HG02759 (cell line): ENCODE measurements at regions not wholly inside any gene's neighbourhood (a gene's known extent, or its start where the extent isn't known, plus 50 kb on each side); places are given as distances from the start of the nearest gene placed in this dataset.

Experiments used
- ATAC-seq: cut with Tn5 transposase; IDR thresholded peaks from one replicate; pipeline ENCODE4 v1.9.1; 2021; ENCODE audit warnings: mild to moderate bottlenecking, moderate library complexity; ENCODE audit not compliant: unreplicated experiment

GRCh38 chr15:37679627-37680026 is 254.8 kb upstream of the TMCO5A start:
- no peak for ATAC-seq

DNA sequence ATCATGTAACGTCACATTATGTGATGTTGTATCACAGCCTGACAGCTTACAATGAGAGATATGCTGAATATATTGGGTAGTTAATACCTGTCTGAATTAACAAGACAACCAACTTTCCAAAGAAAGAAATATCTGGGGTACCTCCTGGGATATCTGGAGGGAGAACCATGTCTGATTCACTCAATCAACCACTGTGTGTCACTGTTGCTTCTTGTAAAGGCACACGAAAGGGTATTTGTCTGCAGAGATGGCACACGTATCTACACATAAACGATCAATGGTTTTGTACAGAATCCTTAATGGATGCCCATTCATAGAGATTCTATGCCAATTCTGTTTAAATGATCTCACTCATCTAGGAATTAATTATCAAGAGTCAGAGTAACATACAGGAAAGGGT is 252.1 kb upstream of the TMCO5A start:
- no peak for ATAC-seq

DNA sequence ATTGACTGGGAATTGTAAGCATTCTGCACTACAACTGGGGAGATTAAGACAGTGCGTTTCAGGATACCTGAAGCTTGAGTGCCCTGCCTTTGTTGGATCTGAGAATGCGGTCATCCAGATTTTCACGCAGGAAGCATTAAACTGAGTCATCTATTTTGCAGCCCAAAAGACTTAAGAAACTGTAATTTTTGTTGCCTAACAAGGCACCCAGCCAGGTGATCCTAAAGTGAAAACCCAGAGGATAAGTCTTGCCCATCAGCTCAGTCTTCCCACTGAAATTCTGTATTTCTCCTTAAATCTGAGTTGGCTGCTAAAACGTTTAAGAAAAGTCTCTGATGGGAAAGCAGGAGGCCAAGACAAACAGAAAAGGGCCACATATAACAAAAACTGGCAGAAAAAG is 242.5 kb upstream of the TMCO5A start:
- no peak for ATAC-seq

DNA sequence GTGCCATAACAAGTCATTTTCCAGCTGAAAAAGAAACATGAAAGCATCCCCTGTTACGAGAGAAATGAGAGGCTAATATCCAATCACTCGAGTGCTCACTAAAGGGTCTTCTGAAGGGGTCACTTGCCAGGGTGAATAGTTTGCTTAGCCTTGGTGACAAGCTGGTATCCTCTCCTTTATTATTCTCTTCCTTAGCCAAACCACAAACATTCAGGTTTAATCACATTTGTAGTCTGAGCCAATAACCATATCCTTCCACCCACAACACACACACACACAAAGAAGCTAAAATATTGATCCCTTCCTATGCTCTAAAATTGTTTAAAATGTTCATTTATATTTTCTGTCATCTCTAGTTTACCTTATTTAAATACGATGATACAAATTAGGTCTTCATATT is 240.5 kb upstream of the TMCO5A start:
- no peak for ATAC-seq

DNA sequence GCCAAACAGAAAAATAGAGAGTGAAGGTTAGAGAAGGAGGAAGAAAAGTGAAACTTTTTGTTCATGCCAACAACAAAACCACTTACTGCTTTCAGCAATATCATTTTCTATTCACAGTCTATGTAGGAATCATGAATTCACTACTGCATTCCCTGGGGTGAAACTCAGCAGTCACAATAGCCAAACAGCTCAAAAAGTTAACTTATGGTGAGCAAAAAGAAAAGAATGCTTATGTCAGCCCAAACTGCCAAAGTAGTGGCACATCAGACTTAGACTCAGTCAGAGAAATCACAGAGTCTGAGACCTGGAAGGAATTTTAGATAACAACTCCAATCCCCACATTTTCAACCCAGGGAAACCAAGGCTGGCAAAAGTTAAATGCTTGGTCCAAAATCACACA is 238.7 kb upstream of the TMCO5A start:
- ATAC-seq, result no peak

DNA sequence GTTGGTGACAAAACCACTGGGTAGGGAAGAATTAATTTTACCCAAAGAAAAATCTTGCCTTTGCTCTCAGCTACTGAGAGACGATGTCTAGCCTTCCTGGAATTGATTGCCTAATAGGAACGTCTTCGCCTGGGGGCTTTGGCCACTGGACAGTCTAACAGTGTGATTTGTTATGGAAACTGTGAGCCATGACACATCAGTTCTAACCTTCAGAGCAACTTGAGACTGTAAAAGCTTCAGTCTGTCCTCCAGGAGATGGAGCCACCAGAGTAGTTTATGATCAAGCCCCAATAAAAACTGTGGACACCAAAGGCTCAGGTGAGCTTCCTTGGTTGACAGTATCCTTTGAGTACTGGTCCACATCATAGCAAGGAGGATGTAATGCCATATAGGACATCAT is 235.8 kb upstream of the TMCO5A start:
- no peak for ATAC-seq

- ATAC-seq, result no peak
Observed at GRCh38 chr15:37701230-37701629, 233.2 kb upstream of the TMCO5A start.

- no peak for ATAC-seq
Observed at GRCh38 chr15:37709669-37710068, 224.8 kb upstream of the TMCO5A start.

- ATAC-seq, result no peak
Observed at GRCh38 chr15:37715101-37715500, 219.3 kb upstream of the TMCO5A start.

DNA sequence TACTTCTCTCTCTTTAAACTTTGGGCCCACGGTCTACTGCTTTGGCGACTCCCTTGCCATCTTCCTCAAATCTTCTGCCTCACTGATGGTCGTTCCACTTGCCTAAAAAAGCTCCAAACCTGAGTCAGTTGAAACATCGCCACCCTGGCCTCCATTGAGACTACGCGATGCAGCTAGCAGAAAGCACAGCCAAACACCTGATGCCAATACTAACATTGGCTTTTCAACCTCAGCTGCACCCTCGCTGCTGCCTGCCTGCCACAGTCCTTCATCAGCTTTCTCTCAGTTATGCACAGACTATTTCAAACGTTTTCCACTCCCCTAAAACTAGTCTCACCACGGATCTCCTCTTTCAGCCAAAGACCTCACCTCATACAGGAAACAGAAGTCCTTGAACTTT is 214.2 kb upstream of the TMCO5A start:
- no peak for ATAC-seq

- ATAC-seq, result no peak
Observed at GRCh38 chr15:37731146-37731746, 203.2 kb upstream of the TMCO5A start.

- no peak for ATAC-seq
Observed at GRCh38 chr15:37733628-37734027, 200.8 kb upstream of the TMCO5A start.

- ATAC-seq, result no peak
Observed at GRCh38 chr15:37740623-37741141, 193.8 kb upstream of the TMCO5A start.

- no peak for ATAC-seq
Observed at GRCh38 chr15:37743826-37744225, 190.6 kb upstream of the TMCO5A start.

DNA sequence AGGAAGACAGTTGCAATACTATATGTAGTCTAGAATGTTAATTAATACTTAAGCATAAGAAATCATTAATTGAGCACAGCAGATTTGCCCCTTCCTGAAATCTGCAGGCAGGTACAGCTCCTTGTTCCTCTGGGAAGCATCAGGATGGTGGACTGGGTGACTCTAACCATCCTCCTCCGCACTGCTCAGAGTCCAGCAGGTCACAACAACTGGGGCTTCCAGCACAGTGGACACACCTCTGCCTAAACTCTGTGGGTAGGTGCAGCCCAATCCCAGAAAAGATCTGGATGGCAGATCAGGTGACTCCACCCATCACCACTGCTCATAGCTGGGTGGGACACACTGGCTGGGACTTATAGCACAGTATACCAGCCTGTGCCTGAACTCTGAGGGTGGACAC is 189.9 kb upstream of the TMCO5A start:
- ATAC-seq, result no peak

GRCh38 chr15:37751401-37751800 is 183.0 kb upstream of the TMCO5A start:
- ATAC-seq, result no peak

DNA sequence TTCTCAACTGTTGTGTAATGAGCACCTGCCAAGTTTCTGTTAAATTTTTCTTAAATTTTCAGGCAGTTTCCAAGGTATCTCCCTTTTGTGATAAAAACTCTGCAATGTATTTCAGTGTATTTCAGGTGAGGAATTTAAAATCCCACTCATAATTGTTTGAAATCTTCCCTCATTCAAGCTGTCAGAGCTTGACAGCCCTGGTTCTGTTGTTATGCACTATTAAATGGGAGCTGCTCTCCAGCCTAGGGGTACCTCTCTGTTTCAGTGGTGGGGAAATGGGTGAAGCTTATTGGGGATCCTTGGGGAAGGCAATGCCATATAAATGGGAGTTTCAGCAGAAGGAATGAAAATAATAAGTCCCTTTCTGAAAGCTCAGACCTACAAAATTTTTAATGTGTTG is 178.0 kb upstream of the TMCO5A start:
- ATAC-seq, result no peak

DNA sequence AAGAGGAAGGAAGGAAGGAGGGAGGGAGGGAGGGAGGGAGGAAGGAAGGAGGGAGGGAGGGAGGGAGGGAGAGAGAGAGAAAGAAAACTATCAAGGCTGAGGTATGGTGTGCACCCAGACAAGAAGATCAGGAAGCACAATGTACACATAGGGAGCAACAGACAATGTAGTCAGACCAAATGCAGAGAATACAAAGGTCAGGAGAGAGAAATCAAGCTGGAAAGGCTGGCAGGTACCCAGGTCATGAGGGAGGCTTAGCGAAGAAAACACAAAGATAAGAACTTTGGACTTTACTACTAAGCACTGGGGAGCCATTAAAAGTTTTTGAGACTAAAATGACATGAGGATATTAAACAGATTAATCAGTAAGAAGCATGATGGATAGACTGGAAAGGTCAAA is 176.0 kb upstream of the TMCO5A start:
- no peak for ATAC-seq

GRCh38 chr15:37764733-37765191 is 169.7 kb upstream of the TMCO5A start:
- peak; percentile 81 for ATAC-seq

DNA sequence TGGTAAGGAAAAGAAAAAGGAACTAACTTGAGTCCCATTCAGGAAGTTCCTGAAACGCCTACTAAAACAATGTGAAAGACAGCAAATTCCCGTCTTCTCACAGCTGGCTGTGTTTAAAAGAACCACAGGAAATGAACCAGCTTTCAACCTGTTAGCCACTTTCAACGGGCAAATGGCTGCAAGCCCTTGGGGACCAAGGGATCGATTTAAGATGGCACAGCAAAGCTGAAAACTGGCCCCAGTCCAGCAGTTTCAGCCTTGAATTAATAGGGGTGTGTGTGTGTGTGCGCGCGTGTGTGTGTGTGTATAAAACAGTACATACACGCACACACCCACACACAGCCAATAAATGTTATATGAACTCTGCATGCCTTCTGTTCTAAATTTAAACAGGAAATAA is 168.7 kb upstream of the TMCO5A start:
- ATAC-seq, result no peak

DNA sequence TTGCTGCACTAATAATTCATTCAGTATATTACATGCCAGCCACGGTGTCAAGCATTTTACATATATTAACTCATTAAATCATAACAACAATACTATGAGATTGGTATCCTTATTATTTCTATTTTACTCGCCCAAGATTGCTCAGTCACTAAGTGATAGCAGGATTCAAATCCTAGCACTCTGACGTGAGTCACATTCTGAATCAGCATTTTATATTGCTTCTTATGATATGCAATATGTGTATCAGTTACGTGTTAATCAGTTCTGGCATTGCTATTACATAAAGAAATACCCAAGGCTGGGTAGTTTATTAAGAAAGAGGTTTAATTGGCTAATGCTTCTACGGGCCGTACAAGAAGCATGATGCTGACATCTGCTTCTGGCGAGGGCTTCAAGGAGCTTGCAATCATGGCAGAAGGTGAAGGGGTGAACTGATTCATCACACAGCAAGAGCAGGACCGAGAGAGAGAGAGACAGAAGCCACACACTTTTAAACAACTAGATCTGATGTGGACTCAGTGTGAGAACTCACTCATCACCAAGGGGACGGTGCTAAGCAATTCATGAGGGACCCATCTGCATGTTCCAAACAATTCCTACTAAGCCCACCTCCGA is 166.5 kb upstream of the TMCO5A start:
- ATAC-seq, result no peak

DNA sequence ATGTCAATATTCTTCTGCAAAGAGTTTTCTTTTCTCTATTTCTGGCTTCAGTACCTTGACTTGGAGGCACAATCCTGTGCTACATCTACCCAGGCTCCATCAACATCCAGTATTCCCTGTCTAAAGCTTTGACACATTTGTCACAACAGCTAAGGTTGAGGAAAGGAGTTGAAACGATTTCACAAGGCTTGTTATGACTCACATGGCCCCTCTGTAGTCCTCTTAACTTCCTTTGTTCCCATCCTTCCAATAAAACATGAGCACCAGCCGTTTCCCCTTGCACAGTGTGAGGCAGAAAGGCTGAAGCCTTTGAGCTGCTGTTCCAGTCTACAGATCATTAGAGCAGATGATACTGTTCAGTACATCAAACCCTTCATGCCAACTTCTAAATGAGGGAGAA is 163.0 kb upstream of the TMCO5A start:
- ATAC-seq, result no peak
